ENCODE measurements at regions not wholly inside any gene's neighbourhood (a gene's known extent, or its start where the extent isn't known, plus 50 kb on each side); places are given as distances from the start of the nearest gene placed in this dataset.

- TF ChIP-seq, protein P1, sequence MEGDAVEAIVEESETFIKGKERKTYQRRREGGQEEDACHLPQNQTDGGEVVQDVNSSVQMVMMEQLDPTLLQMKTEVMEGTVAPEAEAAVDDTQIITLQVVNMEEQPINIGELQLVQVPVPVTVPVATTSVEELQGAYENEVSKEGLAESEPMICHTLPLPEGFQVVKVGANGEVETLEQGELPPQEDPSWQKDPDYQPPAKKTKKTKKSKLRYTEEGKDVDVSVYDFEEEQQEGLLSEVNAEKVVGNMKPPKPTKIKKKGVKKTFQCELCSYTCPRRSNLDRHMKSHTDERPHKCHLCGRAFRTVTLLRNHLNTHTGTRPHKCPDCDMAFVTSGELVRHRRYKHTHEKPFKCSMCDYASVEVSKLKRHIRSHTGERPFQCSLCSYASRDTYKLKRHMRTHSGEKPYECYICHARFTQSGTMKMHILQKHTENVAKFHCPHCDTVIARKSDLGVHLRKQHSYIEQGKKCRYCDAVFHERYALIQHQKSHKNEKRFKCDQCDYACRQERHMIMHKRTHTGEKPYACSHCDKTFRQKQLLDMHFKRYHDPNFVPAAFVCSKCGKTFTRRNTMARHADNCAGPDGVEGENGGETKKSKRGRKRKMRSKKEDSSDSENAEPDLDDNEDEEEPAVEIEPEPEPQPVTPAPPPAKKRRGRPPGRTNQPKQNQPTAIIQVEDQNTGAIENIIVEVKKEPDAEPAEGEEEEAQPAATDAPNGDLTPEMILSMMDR (IDR thresholded peaks at IDR 0.05; ENCODE audit: low read depth, low read length, missing control alignments), result no peak
- no peak overlapping the region for H3K4me3 ChIP-seq (ENCODE audit: low read depth, low read length)
- no peak for DNase-seq (ENCODE audit: low read depth)
Observed at GRCh38 chr4:15320121-15320678, 107.6 kb upstream of the C1QTNF7 start.

GRCh38 chr4:15322006-15322405, 105.8 kb upstream of the C1QTNF7 start:
- DNase-seq (ENCODE audit: low read depth), result no peak
- TF ChIP-seq, protein P1 (IDR thresholded peaks at IDR 0.05; ENCODE audit: low read depth, low read length, missing control alignments), result no peak
- H3K4me3 ChIP-seq (ENCODE audit: low read depth, low read length), result no peak overlapping the region

GRCh38 chr4:15325987-15326386, 101.8 kb upstream of the C1QTNF7 start:
- TF ChIP-seq, protein P1 (IDR thresholded peaks at IDR 0.05; ENCODE audit: low read depth, low read length, missing control alignments), result no peak
- H3K4me3 ChIP-seq (ENCODE audit: low read depth, low read length), result no peak overlapping the region
- no peak for DNase-seq (ENCODE audit: low read depth)

GRCh38 chr4:15327311-15328298, 100.2 kb upstream of the C1QTNF7 start:
- no peak for DNase-seq (ENCODE audit: low read depth)
- H3K4me3 ChIP-seq (ENCODE audit: low read depth, low read length), result no peak overlapping the region
- TF ChIP-seq, protein P1 (IDR thresholded peaks at IDR 0.05; ENCODE audit: low read depth, low read length, missing control alignments), result no peak

- TF ChIP-seq, protein P1 (IDR thresholded peaks at IDR 0.05; ENCODE audit: low read depth, low read length, missing control alignments), result no peak
- no peak overlapping the region for H3K4me3 ChIP-seq (ENCODE audit: low read depth, low read length)
- no peak for DNase-seq (ENCODE audit: low read depth)
Observed at GRCh38 chr4:15331930-15332329, 95.9 kb upstream of the C1QTNF7 start.

DNA sequence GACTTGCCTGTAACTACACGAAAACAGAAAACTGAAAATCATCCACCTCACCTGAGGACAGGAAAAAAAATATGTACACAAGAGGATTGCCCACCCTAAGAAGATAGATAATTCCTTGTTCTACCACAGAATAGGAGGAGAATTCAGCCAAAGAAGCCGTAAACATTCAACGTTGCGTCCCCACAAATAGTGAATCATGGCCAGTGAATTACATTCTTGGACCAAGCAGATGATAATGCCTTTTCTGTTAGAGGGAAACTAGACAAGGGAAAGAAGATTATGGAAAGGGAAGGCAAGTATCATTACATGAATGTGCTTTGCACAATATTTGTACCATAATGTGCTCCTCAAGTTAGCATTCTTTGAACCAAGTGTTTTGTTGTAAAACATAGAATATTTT, 95.5 kb upstream of the C1QTNF7 start:
- TF ChIP-seq, protein P1 (IDR thresholded peaks at IDR 0.05; ENCODE audit: low read depth, low read length, missing control alignments), result no peak
- H3K4me3 ChIP-seq (ENCODE audit: low read depth, low read length), result no peak overlapping the region
- no peak for DNase-seq (ENCODE audit: low read depth)

All from GM12864 (cell line).